IMR-90 (cell line): ENCODE measurements at regions not wholly inside any gene's neighbourhood (a gene's known extent, or its start where the extent isn't known, plus 50 kb on each side); places are given as distances from the start of the nearest gene placed in this dataset.

Experiments used
- ATAC-seq: fragments of 200-7000 bp; cut with Tn5 transposase; 2 replicates; pipeline ENCODE4 v1.9.1; 2020; ENCODE audit warnings: low read depth, mild to moderate bottlenecking, moderate library complexity
- BruUV-seq: library from RNA; stranded (reverse); fragments of 400-500 nt; replicated peaks from 2 replicates; lab custom pipeline; 2021; lab: Mats Ljungman, UMichigan
- CTCF ChIA-PET: fragments of 300-600 bp; formaldehyde crosslinking; extraction: SDS; loops from one replicate; lab custom pipeline; 2021; ENCODE audit warnings: antibody characterized with exemption; lab: Yijun Ruan, JAX
- POLR2A ChIA-PET: fragments of 300-600 bp; sonication (Branson Sonifier 250); formaldehyde crosslinking; loops from one replicate; lab custom pipeline; 2022; ENCODE audit warnings: antibody characterized with exemption; ENCODE audit not compliant: unreplicated experiment; lab: Charles Lee
- DNase-seq: peaks from one replicate; pipeline ENCODE4 v3.0.0; 2013
- H2AFZ ChIP-seq: replicated peaks from 2 replicates; pipeline ENCODE3; 2013; ENCODE audit warnings: low read length, mild to moderate bottlenecking; ENCODE audit not compliant: poor library complexity
- H2AK5ac ChIP-seq: 2 replicates; pipeline ENCODE4 v1.6.1; 2013; ENCODE audit warnings: low read depth, low read length, inconsistent platforms
- H2AK9ac ChIP-seq: replicated peaks from 2 replicates; pipeline ENCODE3; 2013; ENCODE audit warnings: mild to moderate bottlenecking, low read depth, low read length, moderate library complexity; ENCODE audit not compliant: poor library complexity
- H2BK120ac ChIP-seq: 2 replicates; pipeline ENCODE4 v1.6.1; 2013; ENCODE audit warnings: low read depth, low read length, inconsistent platforms
- H2BK15ac ChIP-seq: 3 replicates; pipeline ENCODE4 v1.6.1; 2013; ENCODE audit warnings: low read depth, low read length, inconsistent platforms
- H2BK20ac ChIP-seq: 2 replicates; pipeline ENCODE4 v1.6.1; 2013; ENCODE audit warnings: low read depth, mild to moderate bottlenecking, inconsistent platforms, low read length, moderate library complexity
- H2BK5ac ChIP-seq: 2 replicates; pipeline ENCODE4 v1.6.1; 2013; ENCODE audit warnings: mild to moderate bottlenecking, low read depth, low read length, inconsistent platforms; ENCODE audit not compliant: poor library complexity, severe bottlenecking
- H3K14ac ChIP-seq: replicated peaks from 2 replicates; pipeline ENCODE4 v1.6.1; 2013; ENCODE audit warnings: low read depth, low read length, inconsistent platforms
- H3K18ac ChIP-seq: 2 replicates; pipeline ENCODE4 v1.6.1; 2013; ENCODE audit warnings: low read depth, low read length, control low read depth
- H3K23ac ChIP-seq: 2 replicates; pipeline ENCODE4 v1.6.1; 2013; ENCODE audit warnings: low read depth, low read length, inconsistent platforms
- H3K27ac ChIP-seq: 2 replicates; pipeline ENCODE4 v1.5.1; 2013; ENCODE audit warnings: mild to moderate bottlenecking, control low read depth, low read length; ENCODE audit not compliant: insufficient read depth
- H3K27me3 ChIP-seq: 2 replicates; pipeline ENCODE4 v1.6.1; 2013; ENCODE audit warnings: low read length; ENCODE audit not compliant: control insufficient read depth, insufficient read depth
- H3K36me3 ChIP-seq: 2 replicates; pipeline ENCODE4 v1.6.1; 2013; ENCODE audit warnings: low read length, mixed read lengths; ENCODE audit not compliant: control insufficient read depth, insufficient read depth
- H3K4ac ChIP-seq: 2 replicates; pipeline ENCODE4 v1.6.1; 2013; ENCODE audit warnings: low read depth, low read length, inconsistent platforms
- H3K4me1 ChIP-seq: 2 replicates; pipeline ENCODE4 v1.6.1; 2013; ENCODE audit warnings: low read length, mixed read lengths; ENCODE audit not compliant: control insufficient read depth, insufficient read depth
- H3K4me2 ChIP-seq: 2 replicates; pipeline ENCODE4 v1.6.1; 2013; ENCODE audit warnings: low read depth, mild to moderate bottlenecking, control low read depth, low read length, moderate library complexity
- H3K4me3 ChIP-seq: 2 replicates; pipeline ENCODE4 v1.5.1; 2013; ENCODE audit warnings: low read depth, mild to moderate bottlenecking, control low read depth, low read length, moderate library complexity; ENCODE audit not compliant: insufficient read depth
- H3K56ac ChIP-seq: 2 replicates; pipeline ENCODE4 v1.6.1; 2013; ENCODE audit warnings: low read length, inconsistent platforms; ENCODE audit not compliant: insufficient read depth; ENCODE audit errors: extremely low read depth
- H3K79me1 ChIP-seq, 2 experiments: 2 replicates each; pipeline ENCODE4 v1.6.1; 2013; ENCODE audit warnings: low read length in 2 of 2, inconsistent platforms in 1 of 2, low read depth in 1 of 2
- H3K9ac ChIP-seq: 2 replicates; pipeline ENCODE4 v1.6.1; 2013; ENCODE audit warnings: low read depth, low read length, control low read depth
- H3K9me1 ChIP-seq: 2 replicates; pipeline ENCODE4 v1.6.1; 2013; ENCODE audit warnings: low read length, inconsistent platforms; ENCODE audit not compliant: insufficient read depth
- H3K9me3 ChIP-seq: 2 replicates; pipeline ENCODE4 v1.6.1; 2013; ENCODE audit warnings: low read length; ENCODE audit not compliant: control insufficient read depth, insufficient read depth
- H4K20me1 ChIP-seq: 2 replicates; pipeline ENCODE4 v1.6.1; 2013; ENCODE audit warnings: low read length, inconsistent platforms; ENCODE audit not compliant: insufficient read depth
- H4K5ac ChIP-seq: 2 replicates; pipeline ENCODE4 v1.6.1; 2013; ENCODE audit warnings: mild to moderate bottlenecking, low read depth, low read length, control low read depth
- H4K8ac ChIP-seq, 2 experiments: 2 replicates each; pipeline ENCODE4 v1.6.1; 2013; ENCODE audit warnings: low read depth in 2 of 2, low read length in 2 of 2, control low read depth in 1 of 2, inconsistent platforms in 1 of 2
- H4K91ac ChIP-seq: 2 replicates; pipeline ENCODE4 v1.6.1; 2013; ENCODE audit warnings: low read depth, low read length, inconsistent platforms; ENCODE audit not compliant: insufficient read depth
- BHLHE40 ChIP-seq: fragments of 150-350 bp; IDR thresholded peaks from 2 replicates; pipeline ENCODE4 v1.6.1; 2016; ENCODE audit warnings: mild to moderate bottlenecking, low read depth, low read length
- CEBPB ChIP-seq: IDR thresholded peaks from 2 replicates; pipeline ENCODE4 v1.6.1; 2012; ENCODE audit warnings: low read depth, low read length, improper control_type of control experiment
- CHD1 ChIP-seq: IDR thresholded peaks from 2 replicates; pipeline ENCODE4 v1.6.1; 2012; ENCODE audit warnings: low read depth, low read length, improper control_type of control experiment
- CTCF ChIP-seq: conservative IDR thresholded peaks from 2 replicates; pipeline ENCODE4 v1.5.1; 2012; ENCODE audit warnings: mild to moderate bottlenecking, low read depth, low read length, improper control_type of control experiment
- ELK1 ChIP-seq: fragments of 150-350 bp; IDR thresholded peaks from 2 replicates; pipeline ENCODE4 v1.6.1; 2016; ENCODE audit warnings: low read depth, mild to moderate bottlenecking, low read length, moderate library complexity, borderline replicate concordance
- FOS ChIP-seq: fragments of 150-350 bp; IDR thresholded peaks from 2 replicates; pipeline ENCODE4 v1.6.1; 2016; ENCODE audit warnings: low read depth, low read length
- MAFK ChIP-seq: IDR thresholded peaks from 2 replicates; pipeline ENCODE4 v1.6.1; 2012; ENCODE audit warnings: low read depth, low read length, improper control_type of control experiment
- MAZ ChIP-seq: IDR thresholded peaks from 2 replicates; pipeline ENCODE4 v1.6.1; 2012; ENCODE audit warnings: low read depth, mild to moderate bottlenecking, low read length, improper control_type of control experiment, moderate library complexity, borderline replicate concordance
- MXI1 ChIP-seq: IDR thresholded peaks from 2 replicates; pipeline ENCODE4 v1.6.1; 2012; ENCODE audit warnings: low read depth, mild to moderate bottlenecking, low read length, moderate library complexity, borderline replicate concordance
- NFE2L2 ChIP-seq: fragments of 150-350 bp; IDR thresholded peaks from 2 replicates; pipeline ENCODE4 v1.6.1; 2016; ENCODE audit warnings: low read depth, mild to moderate bottlenecking, low read length
- POLR2A ChIP-seq: IDR thresholded peaks from 2 replicates; pipeline ENCODE4 v1.6.1; 2012; ENCODE audit warnings: mild to moderate bottlenecking, low read depth, low read length
- RAD21 ChIP-seq: IDR thresholded peaks from 2 replicates; pipeline ENCODE4 v1.6.1; 2012; ENCODE audit warnings: low read length, improper control_type of control experiment
- RCOR1 ChIP-seq: IDR thresholded peaks from 2 replicates; pipeline ENCODE4 v1.6.1; 2012; ENCODE audit warnings: mild to moderate bottlenecking, low read length, improper control_type of control experiment; ENCODE audit not compliant: insufficient replicate concordance
- RFX5 ChIP-seq: IDR thresholded peaks from 2 replicates; pipeline ENCODE4 v1.8.0; 2012; ENCODE audit warnings: low read depth, mild to moderate bottlenecking, low read length, moderate library complexity
- SMC3 ChIP-seq: fragments of 150-350 bp; IDR thresholded peaks from 2 replicates; pipeline ENCODE4 v1.6.1; 2016; ENCODE audit warnings: low read depth, mild to moderate bottlenecking, antibody characterized with exemption, low read length, moderate library complexity
- USF2 ChIP-seq: fragments of 150-350 bp; IDR thresholded peaks from 2 replicates; pipeline ENCODE4 v1.6.1; 2017; ENCODE audit warnings: mild to moderate bottlenecking, antibody characterized with exemption, low read length, low read depth
- WGBS, 2 experiments: methylation state at CpG; one replicate each; pipeline versions ENCODE4 v1.1.5 to v1.1.7; 2013; ENCODE audit warnings: missing lambda C conversion rate in 2 of 2; ENCODE audit not compliant: insufficient read length in 1 of 2; ENCODE audit errors: extremely low coverage in 2 of 2; 5-methylcytosine and 5-hydroxymethylcytosine counted together
- dilution Hi-C: fragments of 300-500 bp; cut with HindIII; formaldehyde crosslinking; loops from one replicate; pipeline ENCODE4 v1.14.3; 2018; ENCODE audit warnings: low sequenced_read_pairs; ENCODE audit not compliant: unreplicated experiment
- in situ Hi-C: fragments of 300-500 bp; cut with MboI; formaldehyde crosslinking; loops from 3 replicates; pipeline ENCODE4 v1.14.3; 2019; ENCODE audit warnings: low sequenced_read_pairs, inconsistent platforms, mixed read lengths
- intact Hi-C: fragments of 100-400 bp; cut with micrococcal nuclease; formaldehyde crosslinking; loops from 2 replicates; pipeline ENCODE4 v1.10.0; 2022

GRCh38 chr3:189027626-189028155 lies 144.1 kb upstream of the TPRG1 start:
- no peak overlapping the region for H3K14ac ChIP-seq

More at GRCh38 chr3:189027626-189028155, 144.1 kb upstream of the TPRG1 start:
- in situ Hi-C loops: no loop called here
- Histone ChIP-seq H2AFZ (no peak overlapping the region), H3K36me3 (no peaks in the 10 kb centered on the region), H2BK120ac (no peak overlapping the region), H4K5ac (no peak overlapping the region), H4K8ac (no peak overlapping the region), H3K4me3 (no peak overlapping the region), H2AK9ac (no peak overlapping the region), H3K4ac (no peak overlapping the region), H2BK20ac (no peak overlapping the region), H3K27ac (no peak overlapping the region), H2BK5ac (no peak overlapping the region), H3K56ac (no peak overlapping the region), H3K27me3 (no peaks in the 10 kb centered on the region; the same call in 1 of the 2 replicates), H3K9me1 (no peaks in the 10 kb centered on the region), H4K20me1 (no peaks in the 10 kb centered on the region), H2AK5ac (no peak overlapping the region), H3K23ac (no peak overlapping the region), H3K79me1 (no peaks in the 10 kb centered on the region), H3K18ac (no peak overlapping the region), H3K4me2 (no peak overlapping the region), H4K91ac (no peak overlapping the region), H3K9ac (no peak overlapping the region), H3K9me3 (no peaks in the 10 kb centered on the region), H2BK15ac (no peak overlapping the region), H3K4me1 (no peaks in the 10 kb centered on the region)
- TF ChIP-seq RFX5 (no peak), CTCF (no peak), NFE2L2 (no peak), SMC3 (no peak), RAD21 (no peak), CHD1 (no peak), CEBPB (no peak), USF2 (no peak), ELK1 (no peak), MAFK (no peak), MAZ (no peak), BHLHE40 (no peak), FOS (no peak), POLR2A (no peak), RCOR1 (no peak), MXI1 (no peak)
- BruUV-seq: no TSS peak
- dilution Hi-C loops: no loop called here
- ATAC-seq (no peak), DNase-seq (no peak)
- WGBS, 2 experiments: no CpG with 5 or more reads among the region's 4 CpGs
- ChIA-PET POLR2A (no interaction called here), CTCF (interaction anchor here (0.5 kb wide), 1 partner anchor 1815 kb away, joined by 5 read pairs; no protein-coding TSS in a partner anchor)
- intact Hi-C loops: no loop called here
